Forelimb muscle (tissue), 1 donor: ENCODE measurements at regions not wholly inside any gene's neighbourhood (a gene's known extent, or its start where the extent isn't known, plus 50 kb on each side); places are given as distances from the start of the nearest gene placed in this dataset.

Source experiments
- DNase-seq: peaks from one replicate; pipeline ENCODE4 v3.0.0-alpha.2; 2013; ENCODE audit warnings: low read depth

- DNase-seq, result no peak
Observed at GRCh38 chr18:56173542-56174220, 464.7 kb downstream of the TXNL1 start.

DNA sequence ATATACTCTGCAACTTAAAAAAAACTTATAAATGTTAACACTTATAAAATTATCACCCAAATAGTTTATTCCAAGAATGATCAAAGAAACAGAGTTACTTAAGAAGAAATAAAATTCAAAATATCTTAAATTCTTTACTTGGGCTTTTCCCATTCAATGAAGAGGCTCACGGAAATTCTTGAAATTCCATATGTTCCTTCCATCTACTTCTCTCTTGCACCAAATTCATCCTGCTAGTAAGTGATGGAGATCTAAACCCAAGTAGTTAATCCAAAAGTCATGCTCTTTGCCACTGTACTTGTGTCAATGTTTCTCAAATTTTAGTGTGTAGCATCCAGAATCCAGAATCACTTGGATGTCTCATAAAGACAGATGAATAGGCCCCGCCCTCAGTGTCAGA, 465.9 kb downstream of the TXNL1 start:
- no peak for DNase-seq

GRCh38 chr18:56171848-56172247, 466.5 kb downstream of the TXNL1 start:
- DNase-seq, result no peak

DNA sequence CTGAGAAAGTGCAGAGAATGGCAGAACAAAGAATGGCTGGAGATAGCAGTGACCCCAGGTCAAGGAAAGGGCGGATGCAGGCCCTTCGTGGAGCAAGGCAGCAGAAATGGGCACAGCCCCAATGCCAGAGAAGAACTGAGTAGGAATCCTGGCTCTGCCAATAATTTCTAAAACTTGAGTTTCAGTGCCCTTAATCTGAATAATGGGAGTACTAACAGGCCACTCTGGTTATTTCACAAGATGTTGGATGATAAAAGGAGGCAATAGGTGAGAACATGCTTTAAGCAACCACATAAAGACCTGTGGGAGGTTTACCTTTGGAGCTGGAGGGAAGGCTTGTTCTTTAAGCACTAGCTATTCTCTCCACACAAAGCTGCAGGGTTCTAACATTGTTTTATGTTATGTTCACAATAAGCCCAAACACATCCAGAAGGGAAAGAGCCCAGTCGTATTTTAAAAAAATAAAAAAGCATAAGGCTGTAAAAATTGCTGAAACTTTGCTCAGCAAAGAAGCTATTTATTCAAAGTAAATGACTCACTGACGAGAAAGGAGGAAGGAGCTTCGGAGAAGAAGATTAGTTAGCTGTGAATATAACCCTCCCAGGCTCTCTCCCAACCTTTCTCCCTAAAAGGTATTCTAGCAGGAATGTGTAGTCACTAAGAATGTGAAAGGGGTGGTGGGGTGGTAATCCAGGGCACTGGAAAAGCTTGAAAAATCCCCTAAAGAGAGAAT, 470.2 kb downstream of the TXNL1 start:
- DNase-seq, result no peak

DNA sequence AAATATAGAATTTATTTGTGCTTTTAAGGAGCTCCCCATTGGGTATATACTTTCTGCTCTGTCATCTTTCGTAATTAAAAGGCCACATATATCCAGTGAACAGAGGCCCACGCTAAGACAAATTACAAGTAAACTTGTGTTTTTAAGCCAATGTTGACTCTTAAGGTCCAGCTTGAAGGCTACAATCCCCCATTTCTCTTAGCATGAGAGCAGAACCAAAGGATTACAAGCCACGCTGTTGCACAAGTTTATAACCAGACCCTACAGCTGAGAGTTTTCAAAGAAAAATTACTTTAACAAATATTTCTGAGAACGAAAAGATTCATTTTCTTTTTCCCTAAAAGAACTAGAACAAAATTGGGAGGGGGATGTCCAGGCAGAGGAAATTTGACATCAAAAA, 471.0 kb downstream of the TXNL1 start:
- DNase-seq, result no peak

GRCh38 chr18:56166914-56167313, 471.5 kb downstream of the TXNL1 start:
- DNase-seq, result no peak

- no peak for DNase-seq
Observed at GRCh38 chr18:56165601-56166355, 472.6 kb downstream of the TXNL1 start.

DNA sequence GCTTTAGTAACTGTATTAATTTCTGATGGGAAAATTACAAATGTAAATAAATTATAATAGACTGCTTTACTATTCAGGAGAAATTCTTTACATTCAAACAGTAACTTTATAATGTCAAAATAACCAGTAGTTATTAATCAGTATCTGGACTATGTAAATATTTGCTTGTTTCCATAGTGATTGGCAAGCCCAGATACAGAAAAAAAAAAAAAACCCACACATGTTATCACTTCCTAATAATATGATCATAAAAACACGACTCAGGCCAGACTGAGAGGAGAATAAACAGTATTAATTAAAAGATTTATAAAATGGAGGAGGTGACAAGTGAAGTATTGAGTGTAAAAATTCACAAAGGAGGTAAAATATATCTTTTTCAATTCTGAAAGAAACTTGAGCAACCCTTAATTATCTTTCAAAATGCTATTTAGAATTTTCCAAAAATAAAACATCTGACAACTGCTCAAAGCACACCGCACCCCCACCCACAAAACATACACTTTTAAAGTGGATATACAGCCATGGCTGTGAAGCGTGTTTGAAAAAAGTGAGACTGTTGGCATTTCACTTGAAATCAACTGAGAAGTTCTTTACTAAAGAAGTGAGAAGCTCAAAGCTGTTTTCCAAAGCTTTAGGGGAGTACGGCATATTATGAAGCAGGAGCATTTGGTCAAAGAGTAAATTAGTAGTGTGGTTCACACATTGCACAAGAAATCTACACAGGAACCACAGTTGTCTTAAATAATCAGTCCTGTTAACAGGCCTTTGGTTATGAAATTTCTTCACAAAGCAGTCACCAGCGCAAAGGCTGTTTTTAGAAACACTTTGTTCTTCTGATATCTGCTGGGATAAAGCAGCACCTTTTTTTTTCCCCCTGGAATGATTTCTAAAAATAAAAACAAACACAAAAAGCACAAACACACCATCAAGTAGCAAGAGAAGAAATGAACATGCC, 475.8 kb downstream of the TXNL1 start:
- DNase-seq, result peak; percentile 73

DNA sequence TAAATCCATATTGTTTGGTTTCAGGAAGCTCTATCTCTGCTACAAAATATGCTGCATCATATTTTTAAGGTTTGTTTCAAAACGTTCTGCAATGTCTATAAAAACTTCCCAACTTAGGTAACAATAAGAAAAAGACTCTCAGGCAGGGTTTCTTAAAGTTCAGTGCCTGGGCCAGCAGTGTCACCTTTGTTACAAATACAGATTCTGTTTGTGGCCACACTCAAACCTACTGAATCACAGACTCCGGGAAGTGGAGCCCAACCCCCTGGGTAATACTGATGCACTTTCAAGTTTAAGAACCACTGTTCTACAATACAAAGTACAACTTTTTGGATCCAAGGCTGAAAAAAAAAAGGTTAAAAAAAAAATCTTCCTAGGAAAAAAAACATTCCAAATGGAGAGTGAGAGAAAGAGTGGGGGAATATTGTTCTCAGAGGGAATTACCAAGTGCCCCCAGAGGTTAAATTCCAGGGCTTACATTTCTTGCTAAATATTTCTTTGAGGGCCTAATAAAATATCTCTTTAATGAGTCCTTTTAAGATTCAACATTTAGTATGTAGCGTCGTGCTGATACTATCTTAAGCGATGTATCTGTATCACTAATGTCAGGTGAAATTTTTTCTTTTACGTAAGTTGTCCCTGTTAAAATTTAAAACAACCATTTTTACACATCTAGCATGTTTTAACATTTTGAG, 476.7 kb downstream of the TXNL1 start:
- DNase-seq, result no peak

GRCh38 chr18:56158676-56159075, 479.7 kb downstream of the TXNL1 start:
- DNase-seq, result no peak

DNA sequence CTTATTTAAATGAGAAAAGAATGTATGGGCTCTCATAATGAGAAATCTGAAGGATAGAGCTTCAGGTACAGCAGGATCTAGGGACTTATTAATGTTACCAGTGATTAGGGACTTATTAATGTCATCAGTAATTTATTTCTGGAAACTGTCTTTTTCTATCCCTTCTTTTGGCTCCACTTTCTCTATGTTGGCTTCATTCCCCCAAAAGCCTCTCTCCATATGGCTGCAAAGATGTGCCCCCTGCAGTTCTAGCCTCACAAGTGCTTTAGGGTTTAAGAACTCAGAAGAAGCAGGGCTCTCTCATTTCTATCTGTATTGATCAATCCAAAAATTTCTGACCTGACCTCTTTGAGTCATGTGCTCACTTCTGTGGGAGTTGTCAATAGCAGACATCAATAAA, 480.9 kb downstream of the TXNL1 start:
- no peak for DNase-seq

GRCh38 chr18:56152551-56153310, 485.7 kb downstream of the TXNL1 start:
- DNase-seq, result no peak

GRCh38 chr18:56148373-56148772, 490.0 kb downstream of the TXNL1 start:
- no peak for DNase-seq

DNA sequence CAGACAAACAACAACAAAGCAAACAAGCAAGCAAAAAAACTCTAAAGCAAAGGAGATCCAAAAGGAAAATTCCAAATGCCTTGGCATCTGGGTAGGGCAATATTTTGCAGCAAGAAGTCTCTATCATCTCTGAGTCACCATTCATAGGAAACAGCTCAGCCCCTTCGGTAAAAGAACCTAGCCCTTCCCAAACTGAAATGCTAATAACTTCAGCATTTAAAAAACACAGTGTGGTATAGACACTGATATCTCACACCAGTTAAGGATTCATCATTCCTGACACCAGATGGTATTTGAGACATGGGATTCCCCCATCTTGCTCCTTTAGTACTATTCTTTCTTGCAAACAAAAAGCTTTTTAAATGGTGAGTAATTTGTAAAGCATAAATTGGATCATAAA, 491.8 kb downstream of the TXNL1 start:
- DNase-seq, result no peak

GRCh38 chr18:56142001-56142400, 496.4 kb downstream of the TXNL1 start:
- DNase-seq, result no peak

- no peak for DNase-seq
Observed at GRCh38 chr18:56139792-56140254, 498.6 kb downstream of the TXNL1 start.

GRCh38 chr18:56139372-56139771, 499.0 kb downstream of the TXNL1 start:
- no peak for DNase-seq

DNA sequence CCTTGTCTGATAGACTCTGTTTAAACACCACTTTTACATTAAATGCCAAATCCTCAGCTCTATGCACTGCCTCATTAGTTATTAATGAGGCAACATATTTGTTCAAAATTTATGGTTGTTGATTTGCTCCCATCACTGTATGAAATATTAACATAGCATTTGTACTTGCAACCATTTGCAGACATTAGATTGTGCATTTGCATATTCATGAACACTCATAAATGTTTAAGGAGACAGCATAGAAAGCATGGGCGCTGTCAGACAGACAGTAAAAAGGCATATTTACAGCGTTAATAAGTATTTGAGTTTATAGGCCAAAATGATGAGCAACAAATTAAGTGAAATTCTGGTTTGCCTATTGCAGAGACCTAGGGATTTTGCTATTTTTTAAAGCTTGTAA, 502.3 kb downstream of the TXNL1 start:
- no peak for DNase-seq

- no peak for DNase-seq
Observed at GRCh38 chr18:56130481-56130880, 507.9 kb downstream of the TXNL1 start.

DNA sequence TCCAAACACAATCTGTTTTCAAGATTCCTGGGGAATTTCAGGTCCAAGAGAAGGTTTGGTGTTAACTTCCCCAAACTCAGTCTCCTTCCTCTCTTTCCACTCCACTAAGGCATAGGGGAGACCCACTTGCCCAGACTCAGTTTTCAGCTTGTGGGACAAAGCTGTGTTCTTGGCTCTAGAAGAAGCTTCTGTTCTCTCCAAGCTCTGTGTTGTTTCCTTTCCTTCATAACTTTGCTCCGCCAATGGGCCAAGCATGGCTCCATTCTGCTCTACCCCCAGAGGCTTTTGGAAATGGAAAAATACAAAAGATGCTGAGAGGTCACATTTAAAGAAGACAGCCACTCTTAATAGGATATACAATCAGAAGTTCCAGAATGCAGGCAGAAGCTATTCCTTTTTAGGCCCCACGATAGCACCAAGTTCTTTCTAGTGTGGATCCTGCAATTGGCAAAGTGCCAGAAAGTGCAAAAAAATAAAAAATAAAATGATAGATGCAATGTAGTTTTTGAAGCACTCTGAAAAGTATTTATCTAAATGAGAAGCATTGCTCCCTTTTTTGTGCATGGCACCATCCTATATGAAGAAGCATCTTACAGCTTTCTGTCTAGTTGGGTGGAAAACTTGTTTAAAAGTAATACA, 510.1 kb downstream of the TXNL1 start:
- no peak for DNase-seq
